Omental fat pad (tissue), 3 donors: ENCODE measurements at regions not wholly inside any gene's neighbourhood (a gene's known extent, or its start where the extent isn't known, plus 50 kb on each side); places are given as distances from the start of the nearest gene placed in this dataset.

ENCODE experiments used
- ATAC-seq: fragments of 150-250 bp; one replicate; pipeline ENCODE4 v1.9.1; 2016; ENCODE audit warnings: mild to moderate bottlenecking, moderate library complexity; ENCODE audit not compliant: low FRiP score
- DNase-seq: peaks from one replicate; pipeline ENCODE4 v3.0.0-alpha.2; 2019; ENCODE audit warnings: low spot score
- CTCF ChIP-seq, 3 donors: fragments of 450-650 bp; IDR thresholded peaks; one replicate each; pipeline ENCODE4 v1.5.1; 2016 to 2017; ENCODE audit warnings: antibody characterized with exemption in 3 of 3, mild to moderate bottlenecking in 3 of 3, moderate library complexity in 2 of 3

DNA sequence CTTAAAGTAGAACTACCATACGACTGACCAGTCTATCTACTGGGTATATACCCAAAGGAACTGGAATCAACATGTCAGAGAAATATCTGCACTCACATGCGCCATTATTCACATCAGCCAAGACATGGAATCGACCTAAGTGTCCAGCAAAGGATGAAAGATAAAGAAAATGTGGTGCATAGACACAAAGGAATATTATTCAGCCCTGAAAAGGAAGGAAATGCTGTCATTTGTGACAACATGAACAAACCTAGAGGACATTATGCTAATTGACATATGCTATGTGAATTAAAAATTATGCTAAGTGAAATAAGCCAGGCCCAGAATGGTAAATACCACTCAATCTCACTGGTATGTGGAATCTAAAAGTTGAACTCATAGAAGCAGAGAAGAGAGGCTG, 123.7 kb downstream of the KLF6 start:
- TF ChIP-seq CTCF (IDR thresholded peaks at IDR 0.05): no peak
- ATAC-seq (no peak), DNase-seq (no peak)

DNA sequence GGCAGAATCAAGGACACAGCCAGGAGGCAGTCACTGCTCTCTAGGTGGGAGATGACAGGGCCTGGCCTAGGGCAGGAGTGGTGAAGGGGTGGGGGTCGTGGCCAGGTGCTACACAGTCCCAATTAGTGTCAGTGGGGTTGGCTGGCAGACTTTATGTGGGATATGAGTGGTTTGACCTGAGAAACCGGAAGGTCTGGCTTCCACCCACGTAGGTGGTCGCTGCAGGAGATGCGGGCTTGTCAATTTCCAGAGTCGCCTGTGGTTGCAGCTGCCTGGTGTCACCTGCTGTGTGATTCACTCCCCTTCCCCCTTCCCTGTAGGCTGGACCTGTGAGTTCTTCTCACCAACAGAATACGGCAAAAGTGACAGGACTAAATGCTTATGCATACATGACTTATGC, 124.3 kb downstream of the KLF6 start:
- no peak for ATAC-seq
- DNase-seq: no peak
- no peak for TF ChIP-seq CTCF (IDR thresholded peaks at IDR 0.05)

- no peak for DNase-seq
These were observed 125.6 kb downstream of the KLF6 start for GRCh38 chr10:3659203-3659917.

GRCh38 chr10:3658766-3659165, 126.2 kb downstream of the KLF6 start:
- DNase-seq: no peak
- no peak for ATAC-seq

More at GRCh38 chr10:3659203-3659917, 125.6 kb downstream of the KLF6 start:
- ATAC-seq: no peak
- no peak for TF ChIP-seq CTCF (IDR thresholded peaks at IDR 0.05)

GRCh38 chr10:3656214-3656613, 128.8 kb downstream of the KLF6 start:
- DNase-seq: no peak
- TF ChIP-seq CTCF (IDR thresholded peaks at IDR 0.05): no peak
- no peak for ATAC-seq

More at GRCh38 chr10:3658766-3659165, 126.2 kb downstream of the KLF6 start:
- no peak for TF ChIP-seq CTCF (IDR thresholded peaks at IDR 0.05)

DNA sequence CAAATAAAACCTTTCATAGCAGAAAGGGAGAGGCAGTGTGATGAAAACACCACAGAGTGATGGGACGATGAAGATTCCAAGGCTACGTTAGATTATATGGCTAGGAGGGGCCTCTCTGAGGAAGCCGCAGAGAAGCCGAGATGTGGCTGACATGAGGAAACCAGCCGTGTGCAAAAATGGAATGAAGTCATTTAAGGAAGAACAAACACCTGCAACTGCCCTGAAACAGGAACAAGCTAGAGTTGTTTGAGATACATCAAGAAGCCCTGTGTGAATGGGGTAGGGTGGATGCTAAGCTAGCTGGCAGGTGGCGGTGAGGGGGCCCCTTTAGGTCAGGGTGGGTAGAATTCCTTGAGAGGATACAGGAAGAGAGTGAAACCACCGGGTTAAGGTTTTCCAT, 129.5 kb downstream of the KLF6 start:
- ATAC-seq (no peak), DNase-seq (no peak)
- TF ChIP-seq CTCF (IDR thresholded peaks at IDR 0.05): no peak

DNA sequence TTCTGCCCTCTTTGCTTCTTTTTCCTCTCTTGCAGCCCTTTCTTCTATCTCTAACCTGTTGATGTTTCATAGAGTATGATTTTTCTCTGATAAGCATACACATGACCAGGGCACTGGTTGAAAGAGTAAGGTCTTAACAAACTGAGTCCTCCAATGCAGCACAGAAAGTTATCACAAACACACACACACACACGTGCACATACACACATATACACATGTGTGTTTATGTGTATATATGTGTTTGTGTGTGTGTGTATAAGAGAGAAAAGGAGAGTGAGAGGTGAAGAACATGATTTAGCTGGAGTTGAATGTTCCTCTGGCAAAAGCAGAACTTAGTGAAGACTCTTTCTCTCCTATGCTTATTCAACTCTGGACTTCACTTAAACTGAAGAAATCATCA, 130.0 kb downstream of the KLF6 start:
- ATAC-seq (no peak), DNase-seq (no peak)
- no peak for TF ChIP-seq CTCF (IDR thresholded peaks at IDR 0.05)
